ENCODE measurements at regions not wholly inside any gene's neighbourhood (a gene's known extent, or its start where the extent isn't known, plus 50 kb on each side); places are given as distances from the start of the nearest gene placed in this dataset.

GRCh38 chr21:24939291-24939690 lies 668.0 kb downstream of the MRPL39 start:
- TF ChIP-seq POLR2AphosphoS5 (IDR thresholded peaks at IDR 0.05; ENCODE audit: low read depth, low read length) (no peak), POLR2A (IDR thresholded peaks at IDR 0.05; ENCODE audit: low read depth, low read length) (no peak), TAF1 (IDR thresholded peaks at IDR 0.05; ENCODE audit: low read depth, low read length) (no peak)
